Prostate gland (tissue), 2 donors: ENCODE measurements at regions not wholly inside any gene's neighbourhood (a gene's known extent, or its start where the extent isn't known, plus 50 kb on each side); places are given as distances from the start of the nearest gene placed in this dataset.

Experiments used
- DNase-seq: peaks from one replicate; pipeline ENCODE4 v3.0.0-alpha.2; 2019; ENCODE audit warnings: low spot score
- H3K27ac ChIP-seq, 2 donors: fragments of 200-600 bp; sonication (generic); 2 replicates each; pipeline ENCODE4 v1.5.1; 2017 to 2019
- H3K27me3 ChIP-seq: fragments of 200-600 bp; sonication (generic); replicated peaks from 2 replicates; pipeline ENCODE4 v1.5.1; 2019; ENCODE audit not compliant: insufficient read depth
- H3K36me3 ChIP-seq, 2 donors: fragments of 200-600 bp; sonication (generic); 1 replicate in 1 of 2; 2 replicates in 1 of 2; pipeline versions ENCODE4 v1.5.1 to v1.8.1; 2017 to 2019
- H3K4me1 ChIP-seq: fragments of 200-600 bp; sonication (generic); replicated peaks from 2 replicates; pipeline ENCODE4 v1.5.1; 2019
- H3K4me3 ChIP-seq, 2 donors: fragments of 200-600 bp; sonication (generic); 2 replicates each; pipeline ENCODE4 v1.5.1; 2017 to 2019
- H3K9me3 ChIP-seq: fragments of 200-600 bp; sonication (generic); 2 replicates; pipeline ENCODE4 v1.5.1; 2017
- CTCF ChIP-seq, 4 experiments: fragments of 200-600 bp in 2 of 4; fragments of 450-650 bp in 2 of 4; sonication (generic) in 2 of 4; IDR thresholded peaks; 1 replicate in 3 of 4; 2 replicates in 1 of 4; pipeline ENCODE4 v1.5.1; 2016 to 2019; ENCODE audit warnings: antibody characterized with exemption in 4 of 4, mild to moderate bottlenecking in 2 of 4, moderate library complexity in 2 of 4
- POLR2A ChIP-seq: fragments of 450-650 bp; IDR thresholded peaks from one replicate; pipeline ENCODE4 v1.6.1; 2016; ENCODE audit warnings: antibody characterized with exemption, mild to moderate bottlenecking
- POLR2AphosphoS5 ChIP-seq: sonication (generic); formaldehyde crosslinking; IDR thresholded peaks from one replicate; pipeline ENCODE4 v1.6.1; 2017; ENCODE audit warnings: antibody characterized with exemption
- WGBS: methylation state at CpG from one replicate; pipeline ENCODE4 v1.1.5; 2018; 5-methylcytosine and 5-hydroxymethylcytosine counted together
- intact Hi-C: fragments of 100-400 bp; cut with DNase I; formaldehyde crosslinking; loops from one replicate; pipeline ENCODE4 v1.14.2; 2022

DNA sequence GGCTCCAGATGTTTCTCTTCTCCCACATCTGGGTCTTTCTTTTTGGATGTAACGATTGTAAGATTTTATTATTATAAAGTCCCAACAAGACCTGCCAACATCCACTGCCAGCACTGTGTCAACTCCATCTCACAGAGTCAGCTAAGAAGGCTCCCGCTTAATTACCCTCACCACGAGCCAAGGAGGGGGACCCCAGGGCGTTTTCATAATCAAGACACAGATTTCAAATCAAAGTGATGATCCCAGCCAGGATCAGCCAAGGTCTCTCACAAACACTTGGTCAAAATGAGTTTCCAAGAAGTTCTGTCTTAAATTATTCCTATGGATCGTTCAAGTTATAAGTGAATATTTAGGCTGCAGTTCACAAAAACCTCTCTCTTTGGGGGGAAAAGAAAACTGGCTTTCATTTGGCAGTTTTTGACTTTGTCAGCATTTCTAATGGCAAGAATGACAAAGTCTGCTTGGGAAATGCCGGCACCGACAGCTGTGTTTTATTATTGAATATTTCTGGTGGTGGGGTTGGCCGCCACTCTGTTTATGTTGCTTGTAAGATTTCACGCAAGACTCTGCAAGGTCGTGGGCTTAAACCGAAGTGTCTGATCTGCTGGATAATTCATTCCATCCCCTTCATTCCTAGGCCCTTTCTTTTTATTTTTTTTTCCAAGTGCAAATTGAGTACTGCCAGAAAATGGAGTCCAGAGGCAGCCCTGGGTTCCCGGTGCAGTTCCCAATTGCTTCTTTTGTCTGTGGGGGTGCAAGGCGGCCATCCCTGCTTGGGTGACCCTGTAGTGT is 170.2 kb upstream of the PMEPA1 start:
- Histone ChIP-seq H3K27ac (no peak overlapping the region), H3K27me3 (no peaks in the 10 kb centered on the region), H3K36me3 (no peaks in the 10 kb centered on the region), H3K9me3 (no peaks in the 10 kb centered on the region), H3K4me1 (no peaks in the 10 kb centered on the region), H3K4me3 (no peak overlapping the region)
- intact Hi-C loops = no loop called here
- 38% methylated on average over 13 of the region's 13 CpGs for WGBS
- no peak for DNase-seq
- no peak for TF ChIP-seq POLR2A
- TF ChIP-seq POLR2AphosphoS5 = no peak
- no peak for TF ChIP-seq CTCF (IDR thresholded peaks at IDR 0.05)

GRCh38 chr20:57879437-57879778 is 169.6 kb upstream of the PMEPA1 start:
- Histone ChIP-seq H3K27ac (no peak overlapping the region), H3K36me3 (no peaks in the 10 kb centered on the region), H3K9me3 (no peaks in the 10 kb centered on the region), H3K27me3 (no peaks in the 10 kb centered on the region), H3K4me1 (no peaks in the 10 kb centered on the region), H3K4me3 (no peak overlapping the region)
- 51% methylated on average over 7 of the region's 7 CpGs for WGBS
- TF ChIP-seq POLR2A = no peak
- TF ChIP-seq POLR2AphosphoS5 = no peak
- TF ChIP-seq CTCF (IDR thresholded peaks at IDR 0.05) = no peak
- intact Hi-C loops = no loop called here
- DNase-seq = no peak

- WGBS = 86% methylated on average over 7 of the region's 8 CpGs
- intact Hi-C loops = no loop called here
- H3K27me3 ChIP-seq = no peaks in the 10 kb centered on the region
- no peaks in the 10 kb centered on the region for H3K36me3 ChIP-seq
- DNase-seq = no peak
- TF ChIP-seq POLR2AphosphoS5 (no peak), POLR2A (no peak), CTCF (IDR thresholded peaks at IDR 0.05) (no peak)
- no peak overlapping the region for H3K27ac ChIP-seq
- H3K4me1 ChIP-seq = no peaks in the 10 kb centered on the region
- no peak overlapping the region for H3K4me3 ChIP-seq
- H3K9me3 ChIP-seq = no peaks in the 10 kb centered on the region
Measured at GRCh38 chr20:57878786-57879424, 169.1 kb upstream of the PMEPA1 start.

- intact Hi-C loops = no loop called here
- Histone ChIP-seq H3K4me3 (no peak overlapping the region), H3K4me1 (no peaks in the 10 kb centered on the region), H3K27ac (no peak overlapping the region), H3K27me3 (no peaks in the 10 kb centered on the region), H3K36me3 (no peaks in the 10 kb centered on the region), H3K9me3 (no peaks in the 10 kb centered on the region)
- 65% methylated on average over 4 of the region's 4 CpGs for WGBS
- no peak for DNase-seq
- TF ChIP-seq POLR2AphosphoS5 = no peak
- no peak for TF ChIP-seq CTCF (IDR thresholded peaks at IDR 0.05)
- TF ChIP-seq POLR2A = no peak
Measured at GRCh38 chr20:57877995-57878394, 168.2 kb upstream of the PMEPA1 start.
